CD14-positive monocyte (primary cell): ENCODE measurements at regions not wholly inside any gene's neighbourhood (a gene's known extent, or its start where the extent isn't known, plus 50 kb on each side); places are given as distances from the start of the nearest gene placed in this dataset.

Source experiments
- DNase-seq, 3 donors: peaks; one replicate each; pipeline ENCODE4 v3.0.0-alpha.2; 2011 to 2022
- H2AFZ ChIP-seq: 2 replicates; pipeline ENCODE4 v1.6.0; 2012; ENCODE audit warnings: mild to moderate bottlenecking, low read depth, low read length, inconsistent platforms; ENCODE audit not compliant: insufficient read depth, poor library complexity, severe bottlenecking
- H3K27ac ChIP-seq, 2 donors: 1 replicate in 1 of 2; 2 replicates in 1 of 2; pipeline ENCODE4 v1.5.1; 2012 to 2013; ENCODE audit warnings: low read length in 2 of 2, control low read depth in 1 of 2, inconsistent platforms in 1 of 2, low read depth in 1 of 2, mild to moderate bottlenecking in 1 of 2
- H3K27me3 ChIP-seq, 2 donors: one replicate each; pipeline versions ENCODE4 v1.6.0 to v1.6.1; 2011 to 2013; ENCODE audit warnings: low read length in 2 of 2; ENCODE audit not compliant: control insufficient read depth in 2 of 2, insufficient read depth in 2 of 2
- H3K36me3 ChIP-seq, 2 donors: replicated peaks in 1 of 2; 1 replicate in 1 of 2; 2 replicates in 1 of 2; pipeline versions ENCODE4 v1.5.1 to v1.6.1; 2012 to 2013; ENCODE audit warnings: low read length in 2 of 2, control low read depth in 1 of 2, inconsistent platforms in 1 of 2, mild to moderate bottlenecking in 1 of 2; ENCODE audit not compliant: insufficient read depth in 2 of 2, control insufficient read depth in 1 of 2
- H3K4me1 ChIP-seq, 2 donors: 1 replicate in 1 of 2; 2 replicates in 1 of 2; pipeline versions ENCODE4 v1.5.1 to v1.6.1; 2012 to 2013; ENCODE audit warnings: low read length in 2 of 2, control low read depth in 1 of 2, inconsistent platforms in 1 of 2, mild to moderate bottlenecking in 1 of 2, moderate library complexity in 1 of 2; ENCODE audit not compliant: insufficient read depth in 2 of 2, control insufficient read depth in 1 of 2
- H3K4me2 ChIP-seq: replicated peaks from 2 replicates; pipeline ENCODE3; 2012; ENCODE audit warnings: low read length, moderate library complexity, mild to moderate bottlenecking; ENCODE audit not compliant: poor library complexity, severe bottlenecking; ENCODE audit errors: extremely low read depth
- H3K4me3 ChIP-seq, 3 experiments: fragments of 200-600 bp in 1 of 3; sonication (generic) in 1 of 3; replicated peaks in 1 of 3; 1 replicate in 2 of 3; 2 replicates in 1 of 3; pipeline ENCODE4 v1.5.1; 2011 to 2013; ENCODE audit warnings: low read length in 3 of 3, mild to moderate bottlenecking in 3 of 3, control low read depth in 2 of 3, low read depth in 2 of 3, inconsistent platforms in 1 of 3, moderate library complexity in 1 of 3
- H3K79me2 ChIP-seq: 2 replicates; pipeline ENCODE4 v1.6.0; 2012; ENCODE audit warnings: mild to moderate bottlenecking, control low read depth, inconsistent platforms, low read length, moderate library complexity; ENCODE audit not compliant: insufficient read depth
- H3K9ac ChIP-seq: 2 replicates; pipeline ENCODE4 v1.6.0; 2017; ENCODE audit warnings: low read length, mild to moderate bottlenecking; ENCODE audit not compliant: insufficient read depth, poor library complexity, severe bottlenecking
- H3K9me3 ChIP-seq, 2 donors: replicated peaks in 1 of 2; 1 replicate in 1 of 2; 2 replicates in 1 of 2; pipeline versions ENCODE4 v1.5.1 to v1.6.1; 2012 to 2013; ENCODE audit warnings: low read length in 2 of 2, control low read depth in 1 of 2; ENCODE audit not compliant: control insufficient read depth in 1 of 2, insufficient read depth in 1 of 2
- H4K20me1 ChIP-seq: 2 replicates; pipeline ENCODE4 v1.6.0; 2012; ENCODE audit warnings: mild to moderate bottlenecking, low read length, control low read depth, moderate library complexity; ENCODE audit not compliant: insufficient read depth
- H3K27ac Mint-ChIP-seq, 7 donors: one replicate each; pipeline ENCODE4 v1.8.0; 2020; ENCODE audit warnings: mild to moderate bottlenecking in 7 of 7, mixed read lengths in 7 of 7, moderate library complexity in 6 of 7, inconsistent platforms in 2 of 7
- H3K27me3 Mint-ChIP-seq, 3 donors: one replicate each; pipeline ENCODE4 v1.8.0; 2021 to 2022; ENCODE audit warnings: low read depth in 3 of 3, mild to moderate bottlenecking in 3 of 3, mixed read lengths in 3 of 3, moderate library complexity in 3 of 3, inconsistent platforms in 1 of 3
- H3K36me3 Mint-ChIP-seq, 2 donors: one replicate each; pipeline ENCODE4 v1.8.0; 2020; ENCODE audit warnings: mixed read lengths in 2 of 2, inconsistent platforms in 1 of 2, mild to moderate bottlenecking in 1 of 2
- H3K4me1 Mint-ChIP-seq: one replicate; pipeline ENCODE4 v1.8.0; 2020; ENCODE audit warnings: mild to moderate bottlenecking, mixed read lengths
- H3K4me3 Mint-ChIP-seq, 2 donors: one replicate each; pipeline ENCODE4 v1.8.0; 2020; ENCODE audit warnings: mild to moderate bottlenecking in 2 of 2, mixed read lengths in 2 of 2, moderate library complexity in 1 of 2
- H3K9me3 Mint-ChIP-seq, 7 donors: one replicate each; pipeline ENCODE4 v1.8.0; 2020 to 2022; ENCODE audit warnings: mixed read lengths in 7 of 7, mild to moderate bottlenecking in 6 of 7, moderate library complexity in 6 of 7, inconsistent platforms in 2 of 7
- CTCF ChIP-seq: fragments of 200-600 bp; IDR thresholded peaks from one replicate; pipeline ENCODE4 v1.8.0; 2022; ENCODE audit warnings: antibody characterized with exemption, mild to moderate bottlenecking
- WGBS: methylation state at CpG from one replicate; pipeline ENCODE4 v1.1.5; 2013; ENCODE audit warnings: missing lambda C conversion rate; ENCODE audit not compliant: insufficient coverage; 5-methylcytosine and 5-hydroxymethylcytosine counted together
- intact Hi-C, 2 donors: fragments of 100-400 bp; cut with micrococcal nuclease; formaldehyde crosslinking; loops; one replicate each; pipeline versions ENCODE4 v1.15.0 to v1.15.1; 2023

DNA sequence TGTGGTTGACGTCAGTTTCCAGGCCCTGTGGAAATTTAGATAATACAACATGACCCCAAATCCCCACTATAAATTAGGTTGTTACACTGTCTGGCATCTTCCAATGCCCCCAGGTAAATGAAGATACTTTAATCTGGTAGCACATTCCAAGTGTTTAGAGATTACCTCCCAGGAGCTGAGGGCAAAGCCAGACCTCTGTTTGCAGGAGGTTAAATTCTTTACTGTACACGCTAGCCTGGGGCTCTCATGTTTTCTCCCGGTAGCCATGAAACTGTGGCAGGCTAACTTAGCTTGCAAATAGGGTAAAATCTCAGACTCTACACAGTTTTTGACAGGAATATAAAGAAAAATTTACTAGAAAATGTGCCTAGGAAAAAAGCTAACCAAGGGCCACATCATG lies 450.0 kb downstream of the PDGFC start:
- Mint-ChIP-seq H3K4me1 (no peaks in the 10 kb centered on the region), H3K27me3 (no peaks in the 10 kb centered on the region), H3K36me3 (no peaks in the 10 kb centered on the region), H3K9me3 (peaks cover 0 to 4% (median 0%) of the 10 kb centered on the region in 7 donors), H3K4me3 (no peak overlapping the region), H3K27ac (no peak overlapping the region)
- WGBS: no CpG with 5 or more reads among the region's 3 CpGs
- Histone ChIP-seq H3K4me3 (no peak overlapping the region), H2AFZ (no peak overlapping the region), H3K79me2 (no peaks in the 10 kb centered on the region), H3K4me2 (no peak overlapping the region), H3K4me1 (no peaks in the 10 kb centered on the region), H4K20me1 (no peaks in the 10 kb centered on the region), H3K9ac (no peak overlapping the region), H3K36me3 (no peaks in the 10 kb centered on the region), H3K9me3 (no peaks in the 10 kb centered on the region), H3K27me3 (no peaks in the 10 kb centered on the region), H3K27ac (no peak overlapping the region)
- intact Hi-C loops: no loop called here
- no peak for DNase-seq
- TF ChIP-seq CTCF: no peak

- intact Hi-C loops: loop anchor here in 1 of 2 donors (5.0 kb wide), 1 partner anchor 454 kb away; the partner anchor contains the start of gene PDGFC
- no peak for DNase-seq
- peaks cover 0 to 2% (median 0%) of the 10 kb centered on the region in 7 donors for H3K9me3 Mint-ChIP-seq
- Histone ChIP-seq H3K4me2 (no peak overlapping the region), H2AFZ (no peak overlapping the region), H3K4me3 (no peak overlapping the region), H3K27ac (no peak overlapping the region), H3K36me3 (no peaks in the 10 kb centered on the region), H3K9me3 (no peaks in the 10 kb centered on the region), H4K20me1 (no peaks in the 10 kb centered on the region), H3K9ac (no peak overlapping the region), H3K4me1 (peaks cover 0 to 4% of the 10 kb centered on the region in 2 donors), H3K27me3 (no peaks in the 10 kb centered on the region), H3K79me2 (no peaks in the 10 kb centered on the region)
- 80% methylated on average over 1 of the region's 2 CpGs for WGBS
- H3K36me3 Mint-ChIP-seq: no peaks in the 10 kb centered on the region
- peaks cover 0 to 1% (median 0%) of the 10 kb centered on the region in 3 donors for H3K27me3 Mint-ChIP-seq
- no peak for TF ChIP-seq CTCF
- no peak overlapping the region for H3K4me3 Mint-ChIP-seq
- no peak overlapping the region for H3K27ac Mint-ChIP-seq
- peaks cover 9% of the 10 kb centered on the region for H3K4me1 Mint-ChIP-seq
Measured at GRCh38 chr4:156517956-156518355, 453.6 kb downstream of the PDGFC start.
